ENCODE measurements at regions not wholly inside any gene's neighbourhood (a gene's known extent, or its start where the extent isn't known, plus 50 kb on each side); places are given as distances from the start of the nearest gene placed in this dataset.

DNA sequence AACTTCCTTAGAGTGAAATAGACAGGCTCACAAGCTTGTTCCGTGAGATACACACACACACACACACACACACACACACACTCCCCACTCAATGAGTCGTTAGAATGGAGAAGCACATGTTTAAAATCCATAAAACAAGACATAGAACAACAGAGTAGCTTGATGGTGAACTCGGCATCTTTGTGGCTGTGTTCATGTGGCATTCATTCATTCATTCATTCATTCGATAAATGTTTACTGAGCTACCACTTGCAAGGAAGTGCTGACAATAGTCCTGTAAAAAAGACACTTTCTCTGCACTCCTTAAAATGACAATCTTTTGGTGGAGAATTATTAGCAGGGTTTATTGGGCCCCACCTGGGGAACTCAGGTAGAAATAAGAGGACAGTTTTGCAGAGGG lies 242.0 kb downstream of the FOXA2 start:
- ChIA-PET CTCF (interaction anchor here (0.5 to 6.0 kb wide), 13 partner anchors 9 to 615 kb away, joined by 3 to 549 read pairs (median 5); no protein-coding TSS in a partner anchor), POLR2A (interaction anchor here (0.5 to 3.1 kb wide), 10 partner anchors 11 to 343 kb away, joined by 3 to 14 read pairs (median 4); no protein-coding TSS in a partner anchor)
- Mint-ChIP-seq H3K4me3 (ENCODE audit: unreplicated experiment) (no peak overlapping the region), H3K27ac (ENCODE audit: low read depth, unreplicated experiment) (peak overlapping the region; percentile 84), H3K27me3 (ENCODE audit: insufficient read depth, unreplicated experiment) (no peaks in the 10 kb centered on the region), H3K36me3 (ENCODE audit: insufficient read depth, unreplicated experiment) (no peaks in the 10 kb centered on the region), H3K4me1 (ENCODE audit: insufficient read depth, unreplicated experiment) (peaks cover 44% of the 10 kb centered on the region), H3K9me3 (ENCODE audit: unreplicated experiment) (no peaks in the 10 kb centered on the region)
- BruUV-seq (replicated peaks), result no TSS peak
- no peak for DNase-seq (ENCODE audit: unreplicated experiment)
- no peak for TF ChIP-seq CTCF (IDR thresholded peaks at IDR 0.05; ENCODE audit: unreplicated experiment)
- intact Hi-C loops (cut with micrococcal nuclease), result no loop called here

- no peaks in the 10 kb centered on the region for H3K9me3 Mint-ChIP-seq (ENCODE audit: unreplicated experiment)
- CTCF ChIA-PET, result interaction anchor here (0.6 to 6.0 kb wide), 16 partner anchors 10 to 1081 kb away, joined by 3 to 549 read pairs (median 8); no protein-coding TSS in a partner anchor
These were observed 242.9 kb downstream of the FOXA2 start for GRCh38 chr20:22341508-22341907.

DNA sequence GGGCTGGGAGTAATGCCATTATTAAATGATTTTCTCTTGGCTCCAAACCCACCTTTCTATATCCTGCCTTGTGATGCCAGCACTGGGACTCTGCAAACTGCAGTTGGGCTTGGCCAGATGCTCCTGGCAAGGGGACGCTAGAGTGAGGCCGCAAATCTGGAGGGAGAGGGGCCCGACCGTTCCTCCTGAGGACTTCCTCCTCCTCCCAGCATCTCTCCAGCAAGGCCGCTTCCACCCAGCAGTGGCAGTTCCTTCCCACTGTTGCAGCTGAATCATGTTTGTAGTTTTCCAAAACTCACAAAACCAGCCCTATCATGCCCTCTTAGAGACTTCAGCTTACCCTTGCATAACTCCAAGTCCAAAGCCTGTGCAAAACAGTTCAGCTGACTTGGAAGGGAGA lies 244.4 kb downstream of the FOXA2 start:
- Mint-ChIP-seq H3K36me3 (ENCODE audit: insufficient read depth, unreplicated experiment) (no peaks in the 10 kb centered on the region), H3K27me3 (ENCODE audit: insufficient read depth, unreplicated experiment) (no peaks in the 10 kb centered on the region), H3K27ac (ENCODE audit: low read depth, unreplicated experiment) (peak overlapping the region; percentile 39), H3K4me3 (ENCODE audit: unreplicated experiment) (no peak overlapping the region), H3K9me3 (ENCODE audit: unreplicated experiment) (no peaks in the 10 kb centered on the region), H3K4me1 (ENCODE audit: insufficient read depth, unreplicated experiment) (peaks cover 36% of the 10 kb centered on the region)
- DNase-seq (ENCODE audit: unreplicated experiment), result peak; percentile 47
- ChIA-PET POLR2A (interaction anchor here (0.7 to 4.2 kb wide), 10 partner anchors 11 to 346 kb away, joined by 3 to 31 read pairs (median 8); no protein-coding TSS in a partner anchor), CTCF (interaction anchor here (0.6 to 6.0 kb wide), 51 partner anchors 8 to 1517 kb away, joined by 3 to 549 read pairs (median 6); no protein-coding TSS in a partner anchor)
- TF ChIP-seq CTCF (IDR thresholded peaks at IDR 0.05; ENCODE audit: unreplicated experiment), result no peak
- BruUV-seq (replicated peaks), result no TSS peak
- intact Hi-C loops (cut with micrococcal nuclease), result loop anchor here (1.0 to 2.0 kb wide), 5 partner anchors 35 to 344 kb away; no protein-coding TSS in a partner anchor

More at GRCh38 chr20:22341508-22341907, 242.9 kb downstream of the FOXA2 start:
- peaks cover 38% of the 10 kb centered on the region for H3K4me1 Mint-ChIP-seq (ENCODE audit: insufficient read depth, unreplicated experiment)
- POLR2A ChIA-PET, result interaction anchor here (0.9 to 4.2 kb wide), 8 partner anchors 12 to 345 kb away, joined by 3 to 31 read pairs (median 7); no protein-coding TSS in a partner anchor
- peak overlapping the region; percentile 84 for H3K27ac Mint-ChIP-seq (ENCODE audit: low read depth, unreplicated experiment)
- H3K27me3 Mint-ChIP-seq (ENCODE audit: insufficient read depth, unreplicated experiment), result no peaks in the 10 kb centered on the region
- DNase-seq (ENCODE audit: unreplicated experiment), result peak; percentile 52
- no peaks in the 10 kb centered on the region for H3K36me3 Mint-ChIP-seq (ENCODE audit: insufficient read depth, unreplicated experiment)
- no peak overlapping the region for H3K4me3 Mint-ChIP-seq (ENCODE audit: unreplicated experiment)
- no TSS peak for BruUV-seq (replicated peaks)
- TF ChIP-seq CTCF (IDR thresholded peaks at IDR 0.05; ENCODE audit: unreplicated experiment), result no peak
- intact Hi-C loops (cut with micrococcal nuclease), result loop anchor here (2.0 kb wide), 2 partner anchors 33 to 41 kb away; no protein-coding TSS in a partner anchor

GRCh38 chr20:22339091-22339881 lies 245.1 kb downstream of the FOXA2 start:
- POLR2A ChIA-PET, result interaction anchor here (0.7 to 4.2 kb wide), 14 partner anchors 12 to 351 kb away, joined by 3 to 31 read pairs (median 4); no protein-coding TSS in a partner anchor
- peak; percentile 76 for TF ChIP-seq CTCF (IDR thresholded peaks at IDR 0.05; ENCODE audit: unreplicated experiment)
- Mint-ChIP-seq H3K9me3 (ENCODE audit: unreplicated experiment) (no peaks in the 10 kb centered on the region), H3K27me3 (ENCODE audit: insufficient read depth, unreplicated experiment) (no peaks in the 10 kb centered on the region), H3K36me3 (ENCODE audit: insufficient read depth, unreplicated experiment) (no peaks in the 10 kb centered on the region), H3K4me3 (ENCODE audit: unreplicated experiment) (no peak overlapping the region), H3K4me1 (ENCODE audit: insufficient read depth, unreplicated experiment) (peaks cover 36% of the 10 kb centered on the region), H3K27ac (ENCODE audit: low read depth, unreplicated experiment) (no peak overlapping the region)
- no TSS peak for BruUV-seq (replicated peaks)
- DNase-seq (ENCODE audit: unreplicated experiment), result peak; percentile 84
- CTCF ChIA-PET, result interaction anchor here (0.6 to 6.0 kb wide), 85 partner anchors 9 to 1570 kb away, joined by 3 to 549 read pairs (median 4); no protein-coding TSS in a partner anchor
- intact Hi-C loops (cut with micrococcal nuclease), result loop anchor here (1.0 kb wide), 3 partner anchors 114 to 345 kb away; no protein-coding TSS in a partner anchor
